ENCODE measurements at regions not wholly inside any gene's neighbourhood (a gene's known extent, or its start where the extent isn't known, plus 50 kb on each side); places are given as distances from the start of the nearest gene placed in this dataset.

DNA sequence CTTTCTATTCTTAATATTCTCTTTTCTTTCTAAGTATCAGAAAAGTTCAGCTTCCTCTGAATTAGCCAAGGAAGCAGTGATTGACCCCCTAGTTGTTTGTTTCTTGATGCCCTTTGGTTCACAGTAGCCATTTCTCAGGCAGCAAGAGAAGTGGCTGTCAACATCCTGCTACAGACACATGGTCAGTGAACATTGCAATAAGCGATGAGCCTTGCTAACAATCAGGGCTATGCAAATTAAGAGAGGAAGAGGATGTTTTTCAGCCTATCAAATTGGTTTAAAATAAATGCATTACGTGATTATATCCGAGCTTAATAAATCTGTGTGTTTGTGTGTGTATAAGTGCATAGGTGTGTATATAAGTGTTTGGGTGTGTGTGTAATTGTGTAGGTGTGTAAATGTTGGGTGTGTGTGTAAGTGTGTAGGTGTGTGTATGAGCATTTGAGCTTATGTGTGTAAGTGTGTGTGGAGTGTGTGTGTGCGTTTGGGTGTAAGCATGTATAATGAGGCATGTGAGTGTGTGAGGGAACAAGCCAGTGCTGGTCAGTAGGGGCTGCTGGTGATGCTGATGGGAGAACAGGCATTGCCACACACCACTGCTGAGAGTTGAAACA lies 78.1 kb upstream of the XCR1 start:
- intact Hi-C loops (cut with DNase I; ENCODE audit: low total_unique reads): no loop called here
- H3K36me3 ChIP-seq: no peaks in the 10 kb centered on the region
- H3K27ac ChIP-seq: no peak overlapping the region
- no peaks in the 10 kb centered on the region for H3K27me3 ChIP-seq
- H3K9me3 ChIP-seq: no peaks in the 10 kb centered on the region
- TF ChIP-seq POLR2A (IDR thresholded peaks at IDR 0.05) (no peak), CTCF (IDR thresholded peaks at IDR 0.05) (no peak), POLR2AphosphoS5 (IDR thresholded peaks at IDR 0.05) (no peak)
- no peak overlapping the region for H3K4me3 ChIP-seq
- H3K4me1 ChIP-seq: no peaks in the 10 kb centered on the region
- no peak for DNase-seq (ENCODE audit: low spot score in 2 of 2)

DNA sequence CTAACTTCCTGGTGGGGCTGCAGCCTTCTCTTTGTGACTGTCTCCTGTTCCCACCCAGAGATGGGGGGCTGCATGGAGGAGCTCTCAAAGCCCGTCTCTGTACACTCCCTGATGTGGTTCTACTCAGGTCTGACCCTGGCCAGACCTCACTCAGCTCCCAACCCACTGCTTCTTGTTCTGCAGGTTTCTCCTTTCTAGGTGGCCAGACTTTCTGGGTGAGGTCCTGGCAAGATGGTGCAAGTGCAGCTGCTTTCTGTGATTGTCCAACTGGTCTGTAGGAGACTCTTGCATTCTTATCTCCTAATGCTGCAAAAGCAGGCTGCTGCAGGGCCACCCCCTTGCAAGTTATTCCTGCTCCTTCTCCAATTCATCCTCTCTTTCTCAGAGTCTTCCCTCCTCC lies 77.4 kb upstream of the XCR1 start:
- intact Hi-C loops (cut with DNase I; ENCODE audit: low total_unique reads): no loop called here
- TF ChIP-seq POLR2A (IDR thresholded peaks at IDR 0.05) (no peak), POLR2AphosphoS5 (IDR thresholded peaks at IDR 0.05) (no peak), CTCF (IDR thresholded peaks at IDR 0.05) (no peak)
- Histone ChIP-seq H3K4me1 (no peaks in the 10 kb centered on the region), H3K4me3 (no peak overlapping the region), H3K9me3 (no peaks in the 10 kb centered on the region), H3K27ac (no peak overlapping the region), H3K36me3 (no peaks in the 10 kb centered on the region), H3K27me3 (no peaks in the 10 kb centered on the region)
- DNase-seq (ENCODE audit: low spot score in 2 of 2): no peak

DNA sequence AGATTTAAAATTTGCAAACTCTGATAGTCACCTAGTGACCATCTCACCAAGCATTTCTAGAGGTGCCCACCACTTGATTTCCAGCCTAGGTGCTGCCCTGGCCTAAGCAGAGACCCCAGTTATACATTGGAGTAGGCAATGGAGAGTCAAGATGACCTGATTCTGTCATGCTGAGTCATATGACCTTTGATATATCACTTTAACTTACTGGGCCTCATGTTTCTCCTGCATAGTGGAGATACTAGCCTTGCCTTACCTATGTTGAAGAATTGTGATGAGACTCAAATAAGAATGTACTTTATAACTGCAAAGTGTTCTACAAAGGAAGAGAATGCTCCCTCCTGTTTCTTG lies 75.5 kb upstream of the XCR1 start:
- no peak for DNase-seq (ENCODE audit: low spot score in 2 of 2)
- H3K4me3 ChIP-seq: no peak overlapping the region
- no peak overlapping the region for H3K27ac ChIP-seq
- intact Hi-C loops (cut with DNase I; ENCODE audit: low total_unique reads): no loop called here
- H3K36me3 ChIP-seq: no peaks in the 10 kb centered on the region
- no peaks in the 10 kb centered on the region for H3K27me3 ChIP-seq
- TF ChIP-seq CTCF (IDR thresholded peaks at IDR 0.05) (no peak), POLR2A (IDR thresholded peaks at IDR 0.05) (no peak), POLR2AphosphoS5 (IDR thresholded peaks at IDR 0.05) (no peak)
- H3K4me1 ChIP-seq: no peaks in the 10 kb centered on the region
- H3K9me3 ChIP-seq: no peaks in the 10 kb centered on the region

DNA sequence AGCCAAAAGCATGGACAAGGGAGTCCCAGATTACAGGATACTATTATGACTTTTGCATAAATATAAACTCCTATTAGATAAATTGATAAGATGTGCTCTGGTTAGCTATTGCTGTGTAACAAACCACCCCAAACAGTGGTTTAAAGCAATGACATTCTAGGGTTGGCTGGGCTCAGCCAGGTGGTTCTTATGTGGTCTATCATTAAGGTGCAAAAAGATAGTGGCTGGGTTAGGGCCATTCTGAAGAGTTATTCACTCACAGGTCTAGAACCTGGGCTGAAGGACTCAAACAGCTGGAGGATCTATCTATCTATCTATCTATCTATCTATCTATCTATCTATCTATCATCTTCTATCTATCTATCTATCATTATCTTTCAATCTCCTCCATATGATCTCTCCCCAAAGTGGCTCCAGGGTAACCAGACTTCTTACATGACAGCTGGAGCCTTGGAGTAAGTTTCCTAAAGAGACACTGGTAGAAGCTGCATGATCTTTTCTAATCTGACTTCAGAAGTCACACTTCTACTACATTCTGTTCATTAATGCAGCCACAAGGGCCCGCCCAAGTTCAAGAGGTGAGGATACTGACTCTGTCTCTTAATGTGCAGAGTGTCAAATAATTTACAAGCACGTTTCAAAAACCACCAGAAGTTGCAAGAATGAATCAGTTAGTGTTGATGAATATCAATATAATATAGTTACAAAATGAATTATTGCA lies 74.9 kb upstream of the XCR1 start:
- Histone ChIP-seq H3K9me3 (no peaks in the 10 kb centered on the region), H3K36me3 (no peaks in the 10 kb centered on the region), H3K4me3 (no peak overlapping the region), H3K4me1 (no peaks in the 10 kb centered on the region), H3K27me3 (no peaks in the 10 kb centered on the region), H3K27ac (no peak overlapping the region)
- TF ChIP-seq POLR2A (IDR thresholded peaks at IDR 0.05): no peak
- no peak for TF ChIP-seq CTCF (IDR thresholded peaks at IDR 0.05)
- no peak for TF ChIP-seq POLR2AphosphoS5 (IDR thresholded peaks at IDR 0.05)
- no peak for DNase-seq (ENCODE audit: low spot score in 2 of 2)
- intact Hi-C loops (cut with DNase I; ENCODE audit: low total_unique reads): no loop called here

- Histone ChIP-seq H3K27ac (no peak overlapping the region), H3K27me3 (no peaks in the 10 kb centered on the region), H3K4me1 (no peaks in the 10 kb centered on the region), H3K9me3 (no peaks in the 10 kb centered on the region), H3K36me3 (no peaks in the 10 kb centered on the region), H3K4me3 (no peak overlapping the region)
- intact Hi-C loops (cut with DNase I; ENCODE audit: low total_unique reads): no loop called here
- TF ChIP-seq CTCF (IDR thresholded peaks at IDR 0.05) (no peak), POLR2A (IDR thresholded peaks at IDR 0.05) (no peak), POLR2AphosphoS5 (IDR thresholded peaks at IDR 0.05) (no peak)
- no peak for DNase-seq (ENCODE audit: low spot score in 2 of 2)
These were observed 73.5 kb upstream of the XCR1 start for GRCh38 chr3:46100812-46101211.
